GM23248 (cell line): ENCODE measurements at regions not wholly inside any gene's neighbourhood (a gene's known extent, or its start where the extent isn't known, plus 50 kb on each side); places are given as distances from the start of the nearest gene placed in this dataset.
"Not testable (repeated sequence)": the region's sequence is repeated elsewhere in the genome, so short reads cannot be mapped to it uniquely, and the experiment has no call there.

Experiments used
- EZH2 ChIP-seq: fragments of 200-600 bp; sonication (generic); IDR thresholded peaks from 2 replicates; pipeline ENCODE4 v1.6.1; 2018; ENCODE audit warnings: antibody characterized with exemption, mild to moderate bottlenecking; ENCODE audit not compliant: insufficient read depth, poor library complexity, severe bottlenecking
- EZH2phosphoT487 ChIP-seq: fragments of 200-600 bp; sonication (generic); IDR thresholded peaks from 2 replicates; pipeline ENCODE4 v1.6.1; 2018; ENCODE audit warnings: antibody characterized with exemption, moderate library complexity, mild to moderate bottlenecking, low read depth; ENCODE audit not compliant: insufficient read depth

DNA sequence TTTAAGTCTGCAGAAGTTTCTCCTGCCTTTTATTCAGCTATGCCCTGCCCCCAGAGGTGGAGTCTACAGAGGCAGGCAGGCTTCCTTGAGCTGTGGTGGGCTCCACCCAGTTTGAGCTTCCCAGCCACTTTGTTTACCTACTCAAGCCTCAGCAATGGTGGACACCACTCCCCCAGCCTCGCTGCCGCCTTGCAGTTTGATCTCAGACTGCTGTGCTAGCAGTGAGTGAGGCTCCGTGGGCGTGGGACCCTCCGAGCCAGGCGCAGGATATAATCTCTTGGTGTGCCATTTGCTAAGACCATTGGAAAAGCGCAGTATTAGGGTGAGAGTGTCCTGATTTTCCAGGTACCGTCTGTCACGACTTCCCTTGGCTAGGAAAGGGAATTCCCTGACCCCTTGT, 171.0 kb upstream of the DCAF8L1 start:
- TF ChIP-seq EZH2phosphoT487, EZH2: not testable (repeated sequence)
